Testis (tissue), 2 donors: ENCODE measurements at regions not wholly inside any gene's neighbourhood (a gene's known extent, or its start where the extent isn't known, plus 50 kb on each side); places are given as distances from the start of the nearest gene placed in this dataset.

Source experiments
- DNase-seq: peaks from one replicate; pipeline ENCODE4 v3.0.0-alpha.2; 2019
- H3K27ac ChIP-seq, 2 donors: fragments of 200-600 bp; sonication (generic); one replicate each; pipeline ENCODE4 v1.5.1; 2019
- H3K27me3 ChIP-seq: fragments of 200-600 bp; sonication (generic); one replicate; pipeline ENCODE4 v1.5.1; 2019
- H3K36me3 ChIP-seq: fragments of 200-600 bp; sonication (generic); one replicate; pipeline ENCODE4 v1.5.1; 2017; ENCODE audit warnings: low read depth; ENCODE audit errors: missing control alignments
- H3K4me1 ChIP-seq: fragments of 200-600 bp; sonication (generic); one replicate; pipeline ENCODE4 v1.5.1; 2019
- H3K4me3 ChIP-seq, 2 donors: fragments of 200-600 bp; sonication (generic); one replicate each; pipeline ENCODE4 v1.5.1; 2017 to 2019
- H3K9me3 ChIP-seq: fragments of 200-600 bp; sonication (generic); one replicate; pipeline ENCODE4 v1.5.1; 2017
- POLR2A ChIP-seq: fragments of 450-650 bp; IDR thresholded peaks from one replicate; pipeline ENCODE4 v1.6.1; 2017; ENCODE audit warnings: antibody characterized with exemption, mild to moderate bottlenecking, moderate library complexity
- WGBS, 2 donors: methylation state at CpG; one replicate each; pipeline ENCODE4 v1.1.5; 2018; 5-methylcytosine and 5-hydroxymethylcytosine counted together
- intact Hi-C: fragments of 100-400 bp; cut with DNase I; formaldehyde crosslinking; loops from one replicate; pipeline ENCODE4 v1.15.1; 2023; ENCODE audit warnings: low total_unique reads
- TF ChIP-seq, protein P1 (sequence below), 3 experiments: fragments of 450-650 bp in 2 of 3; fragments of 200-600 bp in 1 of 3; sonication (generic) in 1 of 3; IDR thresholded peaks; one replicate each; pipeline ENCODE4 v1.5.1; 2016 to 2019; ENCODE audit warnings: antibody characterized with exemption in 3 of 3, mild to moderate bottlenecking in 2 of 3, moderate library complexity in 1 of 3

DNA sequence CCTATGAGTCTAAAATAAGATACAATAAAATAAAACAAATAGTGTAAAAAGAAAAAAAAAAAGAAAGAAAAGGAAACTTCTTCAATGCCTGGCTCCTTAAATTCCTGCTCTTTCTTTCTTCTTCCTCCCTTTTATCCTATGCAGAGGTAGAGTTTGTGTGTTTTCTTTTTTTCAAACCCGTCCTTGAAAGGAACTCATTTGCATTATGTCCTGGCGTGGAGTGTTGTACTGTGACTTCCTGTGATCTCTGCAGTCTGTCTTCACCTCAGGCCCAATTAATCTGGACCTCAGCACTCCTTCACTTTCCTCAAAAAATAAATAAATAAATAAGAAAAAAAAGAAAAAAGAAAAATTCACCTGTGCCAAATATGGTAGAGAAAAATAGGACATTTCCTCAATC, 541.9 kb upstream of the SPTLC3 start:
- WGBS, 2 donors = 51 to 72% methylated on average over 2 of the region's 2 CpGs
- no peak for DNase-seq
- Histone ChIP-seq H3K27me3 (no peaks in the 10 kb centered on the region), H3K27ac (no peak overlapping the region), H3K9me3 (no peaks in the 10 kb centered on the region), H3K4me3 (no peak overlapping the region), H3K36me3 (no peaks in the 10 kb centered on the region), H3K4me1 (no peaks in the 10 kb centered on the region)
- no peak for TF ChIP-seq POLR2A
- TF ChIP-seq, protein P1, sequence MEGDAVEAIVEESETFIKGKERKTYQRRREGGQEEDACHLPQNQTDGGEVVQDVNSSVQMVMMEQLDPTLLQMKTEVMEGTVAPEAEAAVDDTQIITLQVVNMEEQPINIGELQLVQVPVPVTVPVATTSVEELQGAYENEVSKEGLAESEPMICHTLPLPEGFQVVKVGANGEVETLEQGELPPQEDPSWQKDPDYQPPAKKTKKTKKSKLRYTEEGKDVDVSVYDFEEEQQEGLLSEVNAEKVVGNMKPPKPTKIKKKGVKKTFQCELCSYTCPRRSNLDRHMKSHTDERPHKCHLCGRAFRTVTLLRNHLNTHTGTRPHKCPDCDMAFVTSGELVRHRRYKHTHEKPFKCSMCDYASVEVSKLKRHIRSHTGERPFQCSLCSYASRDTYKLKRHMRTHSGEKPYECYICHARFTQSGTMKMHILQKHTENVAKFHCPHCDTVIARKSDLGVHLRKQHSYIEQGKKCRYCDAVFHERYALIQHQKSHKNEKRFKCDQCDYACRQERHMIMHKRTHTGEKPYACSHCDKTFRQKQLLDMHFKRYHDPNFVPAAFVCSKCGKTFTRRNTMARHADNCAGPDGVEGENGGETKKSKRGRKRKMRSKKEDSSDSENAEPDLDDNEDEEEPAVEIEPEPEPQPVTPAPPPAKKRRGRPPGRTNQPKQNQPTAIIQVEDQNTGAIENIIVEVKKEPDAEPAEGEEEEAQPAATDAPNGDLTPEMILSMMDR (IDR thresholded peaks at IDR 0.05) = no peak
- intact Hi-C loops = no loop called here

DNA sequence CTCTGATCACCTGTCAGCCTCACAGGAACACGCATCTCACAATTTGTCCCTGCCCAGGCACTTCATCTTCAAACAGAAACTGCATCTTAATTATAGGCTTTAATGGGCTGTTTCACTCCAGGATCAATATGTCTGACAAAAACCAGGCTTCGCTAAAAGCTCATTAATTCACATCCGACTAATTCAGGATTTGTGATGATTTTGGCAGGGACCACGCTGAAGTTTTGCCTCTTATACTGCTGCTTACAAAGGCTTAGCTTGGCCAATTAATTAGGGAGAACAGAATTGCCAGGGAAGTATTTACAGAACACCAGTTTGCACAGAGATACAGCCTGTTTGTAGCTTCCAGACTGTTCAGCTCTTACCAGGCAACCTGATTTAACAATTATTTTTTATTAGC, 541.0 kb upstream of the SPTLC3 start:
- Histone ChIP-seq H3K4me1 (no peaks in the 10 kb centered on the region), H3K9me3 (no peaks in the 10 kb centered on the region), H3K36me3 (no peaks in the 10 kb centered on the region), H3K4me3 (no peak overlapping the region), H3K27me3 (no peaks in the 10 kb centered on the region), H3K27ac (no peak overlapping the region)
- TF ChIP-seq POLR2A = no peak
- TF ChIP-seq, protein P1 (IDR thresholded peaks at IDR 0.05) = no peak
- intact Hi-C loops = no loop called here
- WGBS, 2 donors = 56 to 69% methylated on average over 4 of the region's 4 CpGs
- DNase-seq = no peak

DNA sequence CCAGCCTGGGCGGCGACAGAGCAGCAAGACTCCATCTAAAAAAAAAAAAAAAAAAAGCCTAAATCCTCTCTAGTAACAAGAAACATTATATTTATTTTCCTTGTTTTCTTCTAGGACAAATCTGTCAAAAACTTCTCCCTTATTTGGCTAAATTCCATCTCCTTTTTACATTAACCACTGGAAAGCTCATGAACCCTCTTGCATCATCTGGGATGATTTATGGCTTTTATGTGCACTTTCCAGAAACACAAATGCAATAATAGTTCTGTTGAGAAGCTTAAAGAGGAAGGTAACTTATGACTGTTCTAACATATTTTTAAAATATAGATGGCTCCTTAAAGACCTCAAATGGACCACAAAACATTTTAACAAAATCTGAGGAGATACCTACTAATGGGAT, 526.1 kb upstream of the SPTLC3 start:
- H3K27me3 ChIP-seq = no peaks in the 10 kb centered on the region
- no peak for DNase-seq

DNA sequence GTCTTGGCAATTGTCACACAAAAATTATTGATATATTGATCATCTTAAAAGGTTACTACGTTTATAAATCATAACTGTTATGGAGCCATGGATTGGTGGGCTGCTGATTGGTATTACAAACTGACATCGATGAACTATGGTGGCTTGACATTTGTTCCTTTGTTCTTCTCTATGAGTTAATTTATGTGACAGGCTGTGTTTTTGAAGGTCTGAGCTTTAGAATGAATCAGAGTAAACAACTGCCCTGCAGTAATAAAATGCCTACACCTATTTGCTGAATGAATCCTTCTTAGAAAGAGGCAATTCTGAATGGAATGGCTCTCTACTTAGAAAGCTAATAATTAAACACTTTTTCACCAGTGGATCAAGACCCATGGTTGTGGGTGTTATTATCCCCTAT, 506.3 kb upstream of the SPTLC3 start:
- intact Hi-C loops = no loop called here
- 85 to 88% methylated on average over 2 of the region's 2 CpGs for WGBS, 2 donors
- H3K36me3 ChIP-seq = no peaks in the 10 kb centered on the region
- TF ChIP-seq, protein P1 (IDR thresholded peaks at IDR 0.05) = no peak
- TF ChIP-seq POLR2A = no peak
- no peaks in the 10 kb centered on the region for H3K27me3 ChIP-seq
- no peaks in the 10 kb centered on the region for H3K4me1 ChIP-seq
- DNase-seq = no peak
- H3K9me3 ChIP-seq = no peaks in the 10 kb centered on the region
- H3K27ac ChIP-seq = no peak overlapping the region
- H3K4me3 ChIP-seq = no peak overlapping the region

More for the DNA sequence above, 526.1 kb upstream of the SPTLC3 start:
- intact Hi-C loops = no loop called here
- WGBS, 2 donors = 88% methylated on average over 2 of the region's 2 CpGs
- H3K4me3 ChIP-seq = no peak overlapping the region
- no peak overlapping the region for H3K27ac ChIP-seq
- no peaks in the 10 kb centered on the region for H3K36me3 ChIP-seq
- no peak for TF ChIP-seq POLR2A
- TF ChIP-seq, protein P1 (IDR thresholded peaks at IDR 0.05) = no peak
- no peaks in the 10 kb centered on the region for H3K9me3 ChIP-seq
- H3K4me1 ChIP-seq = no peaks in the 10 kb centered on the region

DNA sequence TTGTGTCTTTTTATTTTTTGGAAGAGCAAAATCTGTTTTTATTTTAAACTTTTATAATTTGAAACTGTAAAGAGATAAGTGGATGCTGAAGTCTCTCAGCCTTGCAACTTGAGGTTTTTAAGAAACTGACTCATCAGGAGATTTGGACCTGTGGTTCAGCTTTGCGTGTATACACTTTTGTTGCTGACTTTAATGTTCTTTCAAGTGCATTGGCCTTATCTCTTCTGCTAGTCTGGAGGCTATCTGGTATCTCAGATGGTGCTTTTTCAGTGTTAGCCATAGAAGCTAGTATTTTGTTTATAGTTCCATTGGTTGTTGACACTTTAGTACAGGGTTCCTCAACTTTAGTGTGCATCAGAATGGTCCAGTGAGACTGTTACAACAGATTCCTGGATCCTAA, 504.0 kb upstream of the SPTLC3 start:
- intact Hi-C loops = no loop called here
- no peak overlapping the region for H3K4me3 ChIP-seq
- H3K4me1 ChIP-seq = no peaks in the 10 kb centered on the region
- no peaks in the 10 kb centered on the region for H3K9me3 ChIP-seq
- TF ChIP-seq, protein P1 (IDR thresholded peaks at IDR 0.05) = no peak
- no peak for TF ChIP-seq POLR2A
- H3K36me3 ChIP-seq = no peaks in the 10 kb centered on the region
- 91 to 97% methylated on average over 1 of the region's 1 CpG for WGBS, 2 donors
- no peak overlapping the region for H3K27ac ChIP-seq
- no peak for DNase-seq
- H3K27me3 ChIP-seq = no peaks in the 10 kb centered on the region
